Left renal cortex interstitium (tissue), 4 donors: ENCODE measurements at regions not wholly inside any gene's neighbourhood (a gene's known extent, or its start where the extent isn't known, plus 50 kb on each side); places are given as distances from the start of the nearest gene placed in this dataset.
A peak's percentile ranks its signal among the peaks of the same experiment; 100 is the strongest.
"Not testable (repeated sequence)": the region's sequence is repeated elsewhere in the genome, so short reads cannot be mapped to it uniquely, and the experiment has no call there.

Source experiments
- DNase-seq, 4 donors: peaks; one replicate each; pipeline ENCODE4 v3.0.0-alpha.2; 2013; ENCODE audit warnings: low read depth in 4 of 4, low spot score in 2 of 4, missing footprints in 1 of 4

GRCh38 chr4:141449927-141450326 lies 186.5 kb upstream of the IL15 start:
- no peak for DNase-seq

- DNase-seq: no peak
Observed at GRCh38 chr4:141455651-141456050, 180.7 kb upstream of the IL15 start.

- DNase-seq: no peak
Observed at GRCh38 chr4:141457653-141458052, 178.7 kb upstream of the IL15 start.

DNA sequence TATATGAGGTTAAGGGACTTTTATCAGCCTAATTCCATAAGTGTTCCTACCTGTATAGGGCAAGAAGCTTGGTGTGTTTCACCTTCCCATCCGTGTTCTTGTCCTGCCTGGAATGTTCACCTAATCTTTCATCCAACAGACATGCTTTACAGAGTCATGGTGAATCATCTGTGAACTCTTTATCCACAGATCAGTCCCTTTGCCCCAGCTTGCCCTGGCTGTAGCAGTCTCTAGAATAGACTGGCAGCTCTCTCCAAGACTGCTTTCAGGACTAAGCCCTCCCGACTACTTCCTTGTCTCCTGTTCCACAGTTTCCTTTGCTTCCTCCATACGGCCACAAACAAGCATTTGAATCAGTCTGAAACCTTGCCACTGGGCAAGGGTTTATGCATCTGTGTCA lies 177.9 kb upstream of the IL15 start:
- no peak for DNase-seq

- no peak for DNase-seq
Observed at GRCh38 chr4:141459020-141459419, 177.4 kb upstream of the IL15 start.

- no peak for DNase-seq
Observed at GRCh38 chr4:141462361-141462760, 174.0 kb upstream of the IL15 start.

DNA sequence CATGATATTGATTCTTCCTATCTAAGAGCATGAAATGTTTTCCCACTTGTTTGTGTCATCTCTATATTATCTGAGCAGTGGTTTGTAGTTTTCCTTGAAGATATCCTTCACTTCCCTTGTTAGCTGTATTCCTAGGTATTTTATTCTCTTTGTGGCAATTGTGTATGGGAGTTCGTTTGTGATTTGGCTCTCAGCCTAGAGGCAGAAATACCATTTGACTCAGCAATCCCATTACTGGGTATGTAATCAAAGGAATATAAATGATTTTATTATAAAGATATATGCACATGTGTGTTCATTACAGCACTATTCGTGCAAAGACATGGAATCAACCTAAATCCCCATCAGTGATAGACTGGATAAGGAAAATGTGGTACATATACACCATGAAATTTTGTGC lies 172.7 kb upstream of the IL15 start:
- DNase-seq: no peak

DNA sequence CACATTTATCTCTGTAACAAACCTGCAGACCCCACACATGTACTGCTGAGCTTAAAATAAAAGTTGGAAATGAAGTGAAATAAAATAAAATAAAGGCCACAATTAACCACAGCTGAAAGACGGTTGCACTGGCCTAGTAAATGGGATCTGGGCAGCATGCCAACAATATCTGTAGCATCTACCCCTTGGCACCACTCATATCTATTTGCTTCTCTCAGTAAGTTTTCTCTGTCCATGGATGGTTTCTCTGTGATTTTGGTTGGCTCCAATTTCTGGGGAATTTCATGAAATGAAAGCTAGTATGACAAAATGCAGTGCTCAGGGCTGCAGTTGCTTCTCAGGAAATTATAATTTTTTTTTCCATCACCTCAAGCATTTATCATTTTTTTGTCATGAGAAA lies 172.0 kb upstream of the IL15 start:
- no peak for DNase-seq

DNA sequence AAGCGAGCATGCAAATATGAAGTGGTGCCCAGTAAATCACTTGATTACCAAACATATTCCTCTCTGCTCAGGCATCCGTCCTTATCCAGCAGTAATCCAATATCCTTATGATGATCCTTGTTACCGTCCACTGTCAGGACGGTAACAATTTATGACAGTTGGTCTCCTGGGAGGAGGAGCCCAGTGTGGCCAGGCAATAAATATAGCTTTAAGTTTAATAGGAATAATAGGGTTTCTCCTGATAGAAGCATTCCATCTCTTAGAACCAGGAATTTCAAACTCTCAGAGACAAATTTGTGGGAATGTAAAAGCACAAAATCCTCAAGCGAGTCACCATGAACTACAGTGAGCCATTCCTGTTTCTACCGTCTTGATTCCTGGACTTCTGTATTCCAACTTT lies 171.2 kb upstream of the IL15 start:
- DNase-seq: no peak

DNA sequence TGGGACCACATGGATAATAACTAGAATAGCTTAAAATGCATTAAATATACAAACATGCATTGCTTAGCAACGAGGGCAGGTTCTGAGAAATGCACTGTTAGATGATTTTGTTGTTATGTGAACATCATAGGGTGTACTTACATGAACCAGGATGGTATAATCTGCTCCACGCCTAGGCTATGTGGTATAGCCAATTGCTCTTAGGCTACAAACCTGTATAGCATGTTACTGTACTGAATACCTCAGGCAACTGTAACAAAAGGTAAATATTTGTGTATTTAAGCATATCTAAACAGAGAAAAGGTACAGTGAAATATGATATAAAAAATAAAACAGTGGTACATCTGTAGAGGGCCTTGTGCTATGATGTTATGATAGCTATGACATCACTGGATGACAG lies 169.2 kb upstream of the IL15 start:
- DNase-seq: no peak

DNA sequence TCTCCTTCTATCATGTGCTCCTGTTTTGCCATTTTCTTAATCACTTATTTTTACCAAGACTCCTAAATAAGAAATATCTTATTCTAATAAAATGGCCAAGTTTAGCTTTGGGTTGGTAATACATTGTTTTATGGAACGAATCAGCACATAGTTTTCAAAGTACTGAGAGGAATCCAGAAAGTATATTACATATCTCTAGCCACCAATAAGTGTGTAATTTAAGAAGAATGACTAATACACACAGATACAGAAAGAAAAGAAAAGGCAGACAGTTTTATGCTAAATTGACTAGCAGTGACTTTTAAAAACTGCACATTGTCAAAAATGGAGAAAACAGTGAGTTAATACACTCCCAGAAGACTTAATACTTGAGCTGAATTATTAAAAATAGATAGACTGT lies 167.0 kb upstream of the IL15 start:
- DNase-seq: no peak

DNA sequence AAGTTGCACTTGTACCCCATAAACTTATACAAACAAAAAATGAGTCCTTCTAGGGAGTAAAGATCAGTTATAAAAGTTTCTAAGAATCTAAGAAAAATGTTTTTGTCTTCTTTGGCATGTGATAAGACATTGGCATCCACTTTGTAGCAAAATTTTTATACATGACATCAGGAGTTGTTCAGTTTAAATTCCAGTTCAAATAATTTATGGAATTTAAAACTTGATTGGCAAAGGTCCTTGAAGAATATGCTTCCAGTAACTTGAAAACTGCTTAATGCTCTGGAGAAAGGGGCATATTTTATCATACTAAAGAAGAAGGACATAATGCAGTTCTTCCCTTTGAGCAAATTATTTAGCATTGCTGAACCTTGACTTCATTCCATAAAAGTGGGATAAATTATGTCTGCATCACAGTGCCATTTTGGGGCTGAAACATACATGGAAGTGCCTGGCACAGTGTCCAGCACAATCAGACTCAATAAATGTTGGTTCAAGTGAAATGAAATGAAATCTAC lies 163.3 kb upstream of the IL15 start:
- no peak for DNase-seq

GRCh38 chr4:141473952-141474351 lies 162.4 kb upstream of the IL15 start:
- DNase-seq: no peak

- no peak for DNase-seq
Observed at GRCh38 chr4:141480950-141481349, 155.4 kb upstream of the IL15 start.

- DNase-seq: not testable (repeated sequence)
Observed at GRCh38 chr4:141484298-141484697, 152.1 kb upstream of the IL15 start.

GRCh38 chr4:141486375-141486997 lies 149.9 kb upstream of the IL15 start:
- DNase-seq: no peak

DNA sequence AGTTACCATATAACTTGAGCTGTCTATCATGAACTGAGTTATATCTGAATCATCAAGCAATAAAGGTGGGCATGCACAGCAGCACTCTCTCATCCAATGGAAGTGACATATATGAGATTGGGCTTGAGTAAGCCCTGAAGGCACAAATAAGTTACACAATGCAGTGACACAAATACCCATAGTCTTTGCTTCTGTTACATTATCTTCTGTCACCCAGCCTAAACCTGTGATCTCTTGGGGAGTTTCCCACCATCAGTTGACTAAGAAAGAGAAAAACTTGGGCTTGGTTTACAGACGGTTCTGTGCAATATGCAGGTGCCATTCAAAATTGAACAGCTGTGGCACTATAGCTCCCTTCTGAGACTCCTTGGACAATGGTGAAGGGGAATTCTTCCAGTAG lies 138.8 kb upstream of the IL15 start:
- no peak for DNase-seq

DNA sequence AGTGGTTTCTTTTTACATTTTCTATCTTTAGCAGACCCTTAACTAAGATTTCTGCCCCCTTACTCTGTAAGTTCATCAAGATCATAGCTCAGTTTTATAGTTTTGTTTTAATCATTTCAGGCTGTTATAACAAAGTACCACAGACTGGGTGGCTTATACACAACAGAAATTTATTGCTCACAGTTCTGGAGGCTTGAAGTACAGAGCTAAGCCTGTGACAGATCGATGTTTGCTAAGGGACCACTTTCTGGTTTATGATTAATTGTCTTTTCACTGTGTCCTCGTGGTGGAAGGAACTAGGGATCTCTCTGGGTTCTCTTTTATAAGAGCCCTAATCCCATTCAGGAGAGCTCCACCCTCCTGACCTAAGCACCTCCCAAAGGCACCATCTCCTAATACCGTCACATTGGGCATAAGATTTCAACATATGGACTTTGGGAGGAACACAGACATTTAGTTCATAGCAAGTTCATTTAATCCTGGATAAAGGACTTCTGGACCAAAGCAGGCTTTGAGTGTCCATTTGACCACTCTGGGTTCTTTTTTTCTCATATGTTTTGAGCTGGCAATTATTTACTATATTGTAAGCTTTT lies 137.0 kb upstream of the IL15 start:
- no peak for DNase-seq

GRCh38 chr4:141501395-141501794 lies 135.0 kb upstream of the IL15 start:
- DNase-seq: no peak

DNA sequence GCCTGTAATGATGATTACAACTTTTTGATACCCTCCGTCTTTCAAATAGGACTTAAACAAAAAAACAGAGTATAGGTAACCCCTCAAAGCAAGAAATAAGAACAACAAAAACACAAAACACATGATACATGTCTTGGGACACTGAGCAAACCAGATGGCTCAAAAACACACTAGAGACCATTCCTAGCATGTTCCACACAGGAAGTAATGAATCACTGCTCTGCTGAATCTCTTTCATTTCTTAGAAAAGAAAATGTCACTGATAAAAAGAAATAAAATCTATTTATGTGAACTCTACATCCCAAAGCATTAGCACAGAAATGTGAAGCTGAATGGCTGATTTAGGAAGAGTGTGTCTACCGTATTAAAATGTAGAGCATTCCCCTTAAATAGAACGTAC lies 134.5 kb upstream of the IL15 start:
- DNase-seq: peak in 1 of 4 donors; percentile 8

DNA sequence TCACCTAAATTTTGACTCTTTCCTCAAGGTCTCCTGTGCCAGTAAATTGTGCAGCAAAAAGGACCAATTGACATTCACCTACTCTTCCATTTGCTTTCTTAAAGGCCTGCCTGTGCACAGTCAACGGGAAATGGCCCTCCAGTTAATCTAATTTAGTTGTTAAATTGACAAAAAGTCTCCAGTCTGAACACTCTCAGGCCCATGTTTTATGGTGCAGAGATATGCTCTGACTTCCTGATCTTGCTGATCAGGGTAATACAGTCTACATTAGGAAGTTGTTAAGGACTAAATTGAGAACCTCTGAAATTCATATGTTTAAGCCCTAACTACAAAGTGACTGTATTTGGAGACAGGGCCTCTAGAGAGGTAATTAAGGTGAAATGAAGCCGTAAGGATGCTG lies 133.6 kb upstream of the IL15 start:
- no peak for DNase-seq

GRCh38 chr4:141503260-141503659 lies 133.1 kb upstream of the IL15 start:
- DNase-seq: no peak

GRCh38 chr4:141511055-141511454 lies 125.3 kb upstream of the IL15 start:
- DNase-seq: no peak
